ENCODE measurements at regions not wholly inside any gene's neighbourhood (a gene's known extent, or its start where the extent isn't known, plus 50 kb on each side); places are given as distances from the start of the nearest gene placed in this dataset.

GRCh38 chr11:81331611-81332235, 1401.9 kb downstream of the FAM181B start:
- TF ChIP-seq POLR2A (IDR thresholded peaks at IDR 0.05) (no peak), CTCF (IDR thresholded peaks at IDR 0.05) (no peak)

Measured in Peyer's patch (tissue), 4 donors.